Panc1 (cell line): ENCODE measurements at regions not wholly inside any gene's neighbourhood (a gene's known extent, or its start where the extent isn't known, plus 50 kb on each side); places are given as distances from the start of the nearest gene placed in this dataset.

Experiments
- ATAC-seq: fragments of 200-7000 bp; cut with Tn5 transposase; 2 replicates; pipeline ENCODE4 v1.9.1; 2020; ENCODE audit warnings: mild to moderate bottlenecking, moderate library complexity
- BruUV-seq: library from RNA; stranded (reverse); fragments of 400-500 nt; replicated peaks from 2 replicates; lab custom pipeline; 2021; lab: Mats Ljungman, UMichigan
- CTCF ChIA-PET: fragments of 300-600 bp; sonication (Branson Sonifier 250); formaldehyde crosslinking; loops from one replicate; lab custom pipeline; 2022; ENCODE audit warnings: antibody characterized with exemption; lab: Charles Lee
- POLR2A ChIA-PET: fragments of 300-600 bp; sonication (Branson Sonifier 250); formaldehyde crosslinking; loops from one replicate; lab custom pipeline; 2022; ENCODE audit warnings: antibody characterized with exemption; lab: Charles Lee
- DNase-seq: peaks from one replicate; pipeline ENCODE4 v3.0.0-alpha.2; 2010; ENCODE audit warnings: low read depth, low spot score
- H3K27ac ChIP-seq: 2 replicates; pipeline ENCODE4 v1.5.1; 2011; ENCODE audit warnings: mild to moderate bottlenecking, low read length, inconsistent platforms
- H3K27me3 ChIP-seq: fragments of 200-500 bp; sonication (Bioruptor generic); 2 replicates; pipeline ENCODE4 v1.6.0; 2014; ENCODE audit warnings: low read length, inconsistent platforms; ENCODE audit not compliant: control insufficient read depth, insufficient read depth
- H3K36me3 ChIP-seq: fragments of 200-500 bp; sonication (Bioruptor generic); 2 replicates; pipeline ENCODE4 v1.5.1; 2014; ENCODE audit warnings: inconsistent platforms, mild to moderate bottlenecking, low read length, moderate library complexity; ENCODE audit not compliant: control insufficient read depth, insufficient read depth
- H3K4me1 ChIP-seq: 2 replicates; pipeline ENCODE4 v1.5.1; 2011; ENCODE audit warnings: inconsistent platforms, mild to moderate bottlenecking, low read length, moderate library complexity; ENCODE audit not compliant: control insufficient read depth, insufficient read depth
- H3K4me3 ChIP-seq, 2 experiments: 2 replicates each; pipeline ENCODE4 v1.5.1; 2011 to 2012; ENCODE audit warnings: low read depth in 2 of 2, low read length in 2 of 2, mild to moderate bottlenecking in 2 of 2, inconsistent platforms in 1 of 2, moderate library complexity in 1 of 2
- H3K9me3 ChIP-seq: fragments of 200-500 bp; sonication (Bioruptor generic); 2 replicates; pipeline ENCODE4 v1.5.1; 2014; ENCODE audit warnings: low read depth, mild to moderate bottlenecking, inconsistent platforms, low read length, moderate library complexity; ENCODE audit not compliant: control insufficient read depth, insufficient read depth
- POLR2AphosphoS5 ChIP-seq: IDR thresholded peaks from 2 replicates; pipeline ENCODE4 v1.6.1; 2012; ENCODE audit warnings: mild to moderate bottlenecking, low read depth, low read length, moderate library complexity
- SIN3A ChIP-seq: IDR thresholded peaks from 2 replicates; pipeline ENCODE4 v1.6.1; 2012; ENCODE audit warnings: low read depth, mild to moderate bottlenecking, low read length, moderate library complexity, borderline replicate concordance; ENCODE audit not compliant: insufficient read depth
- TCF7L2 ChIP-seq: IDR thresholded peaks from 2 replicates; pipeline ENCODE4 v1.6.1; 2011; ENCODE audit warnings: mild to moderate bottlenecking, low read depth, low read length, inconsistent platforms
- in situ Hi-C: cut with HindIII; loops from 2 replicates; pipeline ENCODE4 v1.10.0; 2016; ENCODE audit warnings: low sequenced_read_pairs, low pct_unique_long_range_greater_than_20kb
- intact Hi-C: fragments of 100-400 bp; cut with micrococcal nuclease; formaldehyde crosslinking; loops from one replicate; pipeline ENCODE4 v1.10.0; 2022; ENCODE audit not compliant: unreplicated experiment
- TF ChIP-seq, protein P1 (sequence below): fragments of 450-650 bp; IDR thresholded peaks from 2 replicates; pipeline ENCODE4 v1.5.1; 2017; ENCODE audit warnings: mild to moderate bottlenecking
- TF ChIP-seq, protein P2 (sequence below), 2 experiments: IDR thresholded peaks; 2 replicates each; pipeline ENCODE4 v1.6.1; 2011 to 2012; ENCODE audit warnings: low read depth in 2 of 2, control low read depth in 1 of 2, low read length in 1 of 2, mild to moderate bottlenecking in 1 of 2, moderate library complexity in 1 of 2; ENCODE audit not compliant: insufficient read depth in 1 of 2

DNA sequence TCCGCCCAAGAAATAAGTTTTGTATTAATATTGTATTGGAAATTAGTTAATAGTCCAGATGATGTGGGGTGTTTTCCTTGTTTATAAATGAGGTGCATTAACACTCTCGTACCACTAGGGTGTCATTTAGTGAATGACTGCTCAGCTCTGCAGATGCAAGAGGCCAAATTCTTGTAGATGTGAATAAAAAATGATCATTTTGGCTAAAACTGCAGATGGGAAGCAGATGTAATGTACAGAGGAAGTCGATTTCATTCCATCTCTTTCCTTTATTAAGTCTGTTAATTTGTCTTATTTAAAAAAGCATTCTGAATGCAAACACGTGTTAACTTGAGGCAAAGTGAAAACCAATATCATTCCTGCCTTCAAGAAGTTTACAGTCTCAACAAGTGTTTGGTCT, 108.1 kb downstream of the DHX15 start:
- no TSS peak for BruUV-seq
- Histone ChIP-seq H3K9me3 (no peaks in the 10 kb centered on the region), H3K36me3 (no peaks in the 10 kb centered on the region), H3K27me3 (no peaks in the 10 kb centered on the region; the same call in none of the 2 replicates), H3K4me1 (no peaks in the 10 kb centered on the region), H3K27ac (no peak overlapping the region), H3K4me3 (no peak overlapping the region)
- TF ChIP-seq POLR2AphosphoS5 (no peak), TCF7L2 (no peak)
- TF ChIP-seq, protein P1, sequence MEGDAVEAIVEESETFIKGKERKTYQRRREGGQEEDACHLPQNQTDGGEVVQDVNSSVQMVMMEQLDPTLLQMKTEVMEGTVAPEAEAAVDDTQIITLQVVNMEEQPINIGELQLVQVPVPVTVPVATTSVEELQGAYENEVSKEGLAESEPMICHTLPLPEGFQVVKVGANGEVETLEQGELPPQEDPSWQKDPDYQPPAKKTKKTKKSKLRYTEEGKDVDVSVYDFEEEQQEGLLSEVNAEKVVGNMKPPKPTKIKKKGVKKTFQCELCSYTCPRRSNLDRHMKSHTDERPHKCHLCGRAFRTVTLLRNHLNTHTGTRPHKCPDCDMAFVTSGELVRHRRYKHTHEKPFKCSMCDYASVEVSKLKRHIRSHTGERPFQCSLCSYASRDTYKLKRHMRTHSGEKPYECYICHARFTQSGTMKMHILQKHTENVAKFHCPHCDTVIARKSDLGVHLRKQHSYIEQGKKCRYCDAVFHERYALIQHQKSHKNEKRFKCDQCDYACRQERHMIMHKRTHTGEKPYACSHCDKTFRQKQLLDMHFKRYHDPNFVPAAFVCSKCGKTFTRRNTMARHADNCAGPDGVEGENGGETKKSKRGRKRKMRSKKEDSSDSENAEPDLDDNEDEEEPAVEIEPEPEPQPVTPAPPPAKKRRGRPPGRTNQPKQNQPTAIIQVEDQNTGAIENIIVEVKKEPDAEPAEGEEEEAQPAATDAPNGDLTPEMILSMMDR = peak; percentile 57; the same call in 1 of the 2 replicates
- ATAC-seq (no peak), DNase-seq (no peak)
- ChIA-PET CTCF (no interaction called here), POLR2A (no interaction called here)
- intact Hi-C loops = no loop called here
- in situ Hi-C loops = no loop called here

DNA sequence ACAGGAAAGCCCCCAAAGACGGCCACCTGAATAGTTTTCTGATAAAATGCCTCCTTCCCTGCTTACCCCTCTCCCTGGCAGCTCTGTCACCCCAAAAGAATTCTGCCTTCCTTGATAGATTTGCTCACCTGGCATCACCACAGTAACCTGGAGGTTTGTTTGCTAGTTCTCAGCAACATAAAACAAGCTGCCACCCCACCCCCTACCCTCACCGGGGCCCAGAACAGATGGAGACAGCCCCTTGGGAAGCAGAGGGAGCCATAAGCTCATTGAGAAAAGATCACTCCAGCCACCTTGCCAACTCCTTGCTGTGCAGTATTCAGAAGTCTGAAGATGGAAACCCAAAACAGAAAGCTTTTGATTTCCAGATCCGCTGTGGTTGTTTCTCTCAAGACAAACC, 108.6 kb downstream of the DHX15 start:
- intact Hi-C loops = no loop called here
- no peak for DNase-seq

More for the DNA sequence above, 108.6 kb downstream of the DHX15 start:
- POLR2A ChIA-PET = no interaction called here
- no peak overlapping the region for H3K27ac ChIP-seq
- H3K36me3 ChIP-seq = no peaks in the 10 kb centered on the region
- no peak for ATAC-seq
- BruUV-seq = no TSS peak
- no peaks in the 10 kb centered on the region for H3K9me3 ChIP-seq
- H3K4me3 ChIP-seq = no peak overlapping the region
- CTCF ChIA-PET = no interaction called here
- TF ChIP-seq SIN3A (no peak), TCF7L2 (no peak), POLR2AphosphoS5 (no peak)
- TF ChIP-seq, protein P1 = no peak
- TF ChIP-seq, protein P2, sequence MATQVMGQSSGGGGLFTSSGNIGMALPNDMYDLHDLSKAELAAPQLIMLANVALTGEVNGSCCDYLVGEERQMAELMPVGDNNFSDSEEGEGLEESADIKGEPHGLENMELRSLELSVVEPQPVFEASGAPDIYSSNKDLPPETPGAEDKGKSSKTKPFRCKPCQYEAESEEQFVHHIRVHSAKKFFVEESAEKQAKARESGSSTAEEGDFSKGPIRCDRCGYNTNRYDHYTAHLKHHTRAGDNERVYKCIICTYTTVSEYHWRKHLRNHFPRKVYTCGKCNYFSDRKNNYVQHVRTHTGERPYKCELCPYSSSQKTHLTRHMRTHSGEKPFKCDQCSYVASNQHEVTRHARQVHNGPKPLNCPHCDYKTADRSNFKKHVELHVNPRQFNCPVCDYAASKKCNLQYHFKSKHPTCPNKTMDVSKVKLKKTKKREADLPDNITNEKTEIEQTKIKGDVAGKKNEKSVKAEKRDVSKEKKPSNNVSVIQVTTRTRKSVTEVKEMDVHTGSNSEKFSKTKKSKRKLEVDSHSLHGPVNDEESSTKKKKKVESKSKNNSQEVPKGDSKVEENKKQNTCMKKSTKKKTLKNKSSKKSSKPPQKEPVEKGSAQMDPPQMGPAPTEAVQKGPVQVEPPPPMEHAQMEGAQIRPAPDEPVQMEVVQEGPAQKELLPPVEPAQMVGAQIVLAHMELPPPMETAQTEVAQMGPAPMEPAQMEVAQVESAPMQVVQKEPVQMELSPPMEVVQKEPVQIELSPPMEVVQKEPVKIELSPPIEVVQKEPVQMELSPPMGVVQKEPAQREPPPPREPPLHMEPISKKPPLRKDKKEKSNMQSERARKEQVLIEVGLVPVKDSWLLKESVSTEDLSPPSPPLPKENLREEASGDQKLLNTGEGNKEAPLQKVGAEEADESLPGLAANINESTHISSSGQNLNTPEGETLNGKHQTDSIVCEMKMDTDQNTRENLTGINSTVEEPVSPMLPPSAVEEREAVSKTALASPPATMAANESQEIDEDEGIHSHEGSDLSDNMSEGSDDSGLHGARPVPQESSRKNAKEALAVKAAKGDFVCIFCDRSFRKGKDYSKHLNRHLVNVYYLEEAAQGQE (IDR thresholded peaks at IDR 0.05; ENCODE audit: insufficient read depth in 1 of 2, low read depth in 2 of 2, low read length in 1 of 2) = no peak
- H3K4me1 ChIP-seq = no peaks in the 10 kb centered on the region
- in situ Hi-C loops = no loop called here
- H3K27me3 ChIP-seq = no peaks in the 10 kb centered on the region; the same call in none of the 2 replicates
